ENCODE measurements at regions not wholly inside any gene's neighbourhood (a gene's known extent, or its start where the extent isn't known, plus 50 kb on each side); places are given as distances from the start of the nearest gene placed in this dataset.

- no peaks in the 10 kb centered on the region for H3K4me1 ChIP-seq (ENCODE audit: control insufficient read depth in 2 of 3, insufficient read depth in 2 of 3, low read depth in 1 of 3, low read length in 3 of 3)
- H3K9me3 ChIP-seq (ENCODE audit: control insufficient read depth in 2 of 3, insufficient read depth in 1 of 3, low read length in 3 of 3) = no peaks in the 10 kb centered on the region
- TF ChIP-seq CTCF (IDR thresholded peaks at IDR 0.05; ENCODE audit: borderline replicate concordance, extremely low read depth, insufficient read depth) = no peak
- H3K27ac ChIP-seq (ENCODE audit: low read depth in 2 of 2, low read length in 2 of 2) = no peak overlapping the region
- no peak overlapping the region for H3K4me3 ChIP-seq (ENCODE audit: low read length in 3 of 3)
- intact Hi-C loops (cut with DNase I) = no loop called here
- no peaks in the 10 kb centered on the region for H3K27me3 ChIP-seq (ENCODE audit: control insufficient read depth, insufficient read depth, low read length)
- DNase-seq (no peak), FAIRE-seq (no peak)
- no peak overlapping the region for H3K9ac ChIP-seq (ENCODE audit: low read length in 3 of 3)
- no peaks in the 10 kb centered on the region for H3K36me3 ChIP-seq (ENCODE audit: control insufficient read depth in 2 of 3, insufficient read depth in 3 of 3, low read length in 3 of 3)
These were observed 1500.0 kb downstream of the TECRL start for GRCh38 chr4:62909238-62909637.

DNA sequence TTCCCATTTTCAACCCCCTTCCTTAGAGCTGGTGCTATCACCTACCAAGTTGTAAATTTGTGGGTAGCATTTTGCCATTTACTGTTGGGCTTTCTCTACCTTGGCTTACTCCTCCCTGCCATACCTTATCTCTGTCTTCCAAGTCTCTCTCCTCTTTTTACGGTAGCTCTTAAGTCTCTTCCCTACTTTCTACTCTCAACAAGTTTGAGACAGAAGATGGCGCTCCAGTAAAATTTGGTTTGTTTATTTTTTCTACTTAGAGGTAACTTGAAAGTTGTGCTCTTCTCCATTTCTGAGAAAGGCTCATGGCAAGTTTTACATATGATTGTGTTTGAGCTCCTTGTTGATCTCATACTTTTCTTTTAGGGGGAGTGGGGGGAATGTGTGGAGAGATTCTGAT, 1508.1 kb downstream of the TECRL start:
- no peak overlapping the region for H3K27ac ChIP-seq (ENCODE audit: low read depth in 2 of 2, low read length in 2 of 2)
- no peak for TF ChIP-seq CTCF (IDR thresholded peaks at IDR 0.05; ENCODE audit: borderline replicate concordance, extremely low read depth, insufficient read depth)
- H3K36me3 ChIP-seq (ENCODE audit: control insufficient read depth in 2 of 3, insufficient read depth in 3 of 3, low read length in 3 of 3) = no peaks in the 10 kb centered on the region
- no peak overlapping the region for H3K9ac ChIP-seq (ENCODE audit: low read length in 3 of 3)
- H3K9me3 ChIP-seq (ENCODE audit: control insufficient read depth in 2 of 3, insufficient read depth in 1 of 3, low read length in 3 of 3) = peaks cover 0 to 2% (median 0%) of the 10 kb centered on the region in 3 donors
- no peaks in the 10 kb centered on the region for H3K4me1 ChIP-seq (ENCODE audit: control insufficient read depth in 2 of 3, insufficient read depth in 2 of 3, low read depth in 1 of 3, low read length in 3 of 3)
- no peak for DNase-seq
- intact Hi-C loops (cut with DNase I) = no loop called here
- H3K27me3 ChIP-seq (ENCODE audit: control insufficient read depth, insufficient read depth, low read length) = no peaks in the 10 kb centered on the region
- FAIRE-seq = no peak
- no peak overlapping the region for H3K4me3 ChIP-seq (ENCODE audit: low read length in 3 of 3)

GRCh38 chr4:62899646-62900364, 1509.4 kb downstream of the TECRL start:
- no peaks in the 10 kb centered on the region for H3K36me3 ChIP-seq (ENCODE audit: control insufficient read depth in 2 of 3, insufficient read depth in 3 of 3, low read length in 3 of 3)
- no peak for TF ChIP-seq CTCF (IDR thresholded peaks at IDR 0.05; ENCODE audit: borderline replicate concordance, extremely low read depth, insufficient read depth)
- H3K9me3 ChIP-seq (ENCODE audit: control insufficient read depth in 2 of 3, insufficient read depth in 1 of 3, low read length in 3 of 3) = peaks cover 0 to 2% (median 0%) of the 10 kb centered on the region in 3 donors
- no peak overlapping the region for H3K9ac ChIP-seq (ENCODE audit: low read length in 3 of 3)
- no peaks in the 10 kb centered on the region for H3K4me1 ChIP-seq (ENCODE audit: control insufficient read depth in 2 of 3, insufficient read depth in 2 of 3, low read depth in 1 of 3, low read length in 3 of 3)
- H3K27me3 ChIP-seq (ENCODE audit: control insufficient read depth, insufficient read depth, low read length) = no peaks in the 10 kb centered on the region
- no peak overlapping the region for H3K27ac ChIP-seq (ENCODE audit: low read depth in 2 of 2, low read length in 2 of 2)
- DNase-seq (no peak), FAIRE-seq (no peak)
- intact Hi-C loops (cut with DNase I) = no loop called here
- H3K4me3 ChIP-seq (ENCODE audit: low read length in 3 of 3) = no peak overlapping the region

- DNase-seq (peak in 1 of 5 donors; percentile 39), FAIRE-seq (no peak)
- Histone ChIP-seq H3K36me3 (ENCODE audit: control insufficient read depth in 2 of 3, insufficient read depth in 3 of 3, low read length in 3 of 3) (no peaks in the 10 kb centered on the region), H3K27ac (ENCODE audit: low read depth in 2 of 2, low read length in 2 of 2) (no peak overlapping the region), H3K4me1 (ENCODE audit: control insufficient read depth in 2 of 3, insufficient read depth in 2 of 3, low read depth in 1 of 3, low read length in 3 of 3) (no peaks in the 10 kb centered on the region), H3K9me3 (ENCODE audit: control insufficient read depth in 2 of 3, insufficient read depth in 1 of 3, low read length in 3 of 3) (peaks cover 0 to 2% (median 0%) of the 10 kb centered on the region in 3 donors), H3K9ac (ENCODE audit: low read length in 3 of 3) (no peak overlapping the region), H3K27me3 (ENCODE audit: control insufficient read depth, insufficient read depth, low read length) (no peaks in the 10 kb centered on the region), H3K4me3 (ENCODE audit: low read length in 3 of 3) (no peak overlapping the region)
- no peak for TF ChIP-seq CTCF (IDR thresholded peaks at IDR 0.05; ENCODE audit: borderline replicate concordance, extremely low read depth, insufficient read depth)
- intact Hi-C loops (cut with DNase I) = no loop called here
These were observed 1511.1 kb downstream of the TECRL start for GRCh38 chr4:62898115-62898514.
